ENCODE measurements at regions not wholly inside any gene's neighbourhood (a gene's known extent, or its start where the extent isn't known, plus 50 kb on each side); places are given as distances from the start of the nearest gene placed in this dataset.

DNA sequence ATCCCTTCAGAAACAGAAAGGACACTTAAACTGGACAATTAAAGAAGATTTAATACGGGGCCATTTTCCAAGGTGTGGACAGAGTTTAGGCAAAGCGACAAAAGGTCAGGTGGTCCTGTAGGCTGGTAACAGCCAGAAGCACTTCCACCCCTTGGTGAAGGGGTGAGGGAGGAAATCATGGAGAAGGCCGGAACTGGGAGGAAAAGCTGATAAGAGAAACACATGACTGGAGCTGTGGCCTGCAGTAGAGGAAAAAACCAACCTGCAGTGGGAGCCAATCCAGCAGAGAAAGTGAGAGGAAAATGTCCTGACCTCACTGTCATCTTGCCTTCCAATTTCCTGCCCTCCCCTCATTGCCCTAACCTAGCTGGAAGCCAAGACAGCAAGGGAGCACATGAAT lies 249.8 kb downstream of the LMO4 start:
- no peaks in the 10 kb centered on the region for H3K9me3 ChIP-seq (replicated peaks; ENCODE audit: insufficient read depth, low read length)
- H2AFZ ChIP-seq (ENCODE audit: low read length), result no peak overlapping the region
- H3K79me2 ChIP-seq (ENCODE audit: low read length), result no peaks in the 10 kb centered on the region
- no peaks in the 10 kb centered on the region for H3K36me3 ChIP-seq (replicated peaks; ENCODE audit: insufficient read depth, low read length)
- no peak overlapping the region for H3K4me3 ChIP-seq (ENCODE audit: low read length)
- no peak overlapping the region for H3K27ac ChIP-seq (ENCODE audit: low read length)
- no peaks in the 10 kb centered on the region for H4K20me1 ChIP-seq (ENCODE audit: insufficient read depth, low read length)
- H3K27me3 ChIP-seq (replicated peaks; ENCODE audit: insufficient read depth, low read length), result no peaks in the 10 kb centered on the region
- peaks cover 5% of the 10 kb centered on the region for H3K4me1 ChIP-seq (ENCODE audit: low read length)
- H3K9ac ChIP-seq (ENCODE audit: low read length), result no peak overlapping the region
- no peak overlapping the region for H3K4me2 ChIP-seq (ENCODE audit: low read depth, low read length)
- no peaks in the 10 kb centered on the region for H3F3A ChIP-seq (ENCODE audit: insufficient read depth, low read length)
- H3K9me2 ChIP-seq (replicated peaks; ENCODE audit: insufficient read depth, low read length), result no peaks in the 10 kb centered on the region
- TF ChIP-seq EZH2phosphoT487 (IDR thresholded peaks at IDR 0.05; ENCODE audit: low read length) (no peak), EZH2 (optimal IDR thresholded peaks at IDR 0.05; ENCODE audit: low read depth, low read length) (no peak)
- TF ChIP-seq, protein P1, sequence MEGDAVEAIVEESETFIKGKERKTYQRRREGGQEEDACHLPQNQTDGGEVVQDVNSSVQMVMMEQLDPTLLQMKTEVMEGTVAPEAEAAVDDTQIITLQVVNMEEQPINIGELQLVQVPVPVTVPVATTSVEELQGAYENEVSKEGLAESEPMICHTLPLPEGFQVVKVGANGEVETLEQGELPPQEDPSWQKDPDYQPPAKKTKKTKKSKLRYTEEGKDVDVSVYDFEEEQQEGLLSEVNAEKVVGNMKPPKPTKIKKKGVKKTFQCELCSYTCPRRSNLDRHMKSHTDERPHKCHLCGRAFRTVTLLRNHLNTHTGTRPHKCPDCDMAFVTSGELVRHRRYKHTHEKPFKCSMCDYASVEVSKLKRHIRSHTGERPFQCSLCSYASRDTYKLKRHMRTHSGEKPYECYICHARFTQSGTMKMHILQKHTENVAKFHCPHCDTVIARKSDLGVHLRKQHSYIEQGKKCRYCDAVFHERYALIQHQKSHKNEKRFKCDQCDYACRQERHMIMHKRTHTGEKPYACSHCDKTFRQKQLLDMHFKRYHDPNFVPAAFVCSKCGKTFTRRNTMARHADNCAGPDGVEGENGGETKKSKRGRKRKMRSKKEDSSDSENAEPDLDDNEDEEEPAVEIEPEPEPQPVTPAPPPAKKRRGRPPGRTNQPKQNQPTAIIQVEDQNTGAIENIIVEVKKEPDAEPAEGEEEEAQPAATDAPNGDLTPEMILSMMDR (IDR thresholded peaks at IDR 0.05; ENCODE audit: low read length), result no peak
- DNase-seq, result no peak

DNA sequence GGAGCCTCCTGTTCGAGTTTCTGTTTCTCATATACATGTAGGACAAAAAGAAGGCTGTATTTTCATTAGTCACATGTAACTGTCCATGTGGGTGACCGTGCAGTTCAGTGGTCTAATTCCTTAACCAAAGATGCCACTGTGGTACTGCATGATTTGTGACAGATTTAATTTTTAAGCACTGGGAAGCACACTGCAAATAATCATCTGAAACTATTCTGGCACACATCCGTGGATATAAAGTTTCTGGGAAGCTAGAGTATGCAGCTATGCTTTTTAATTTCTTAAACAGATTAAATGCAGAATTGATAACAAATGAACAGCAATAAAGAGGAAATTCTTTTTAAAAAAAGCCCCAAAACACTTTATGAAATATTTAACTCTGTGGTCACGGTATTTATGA lies 254.8 kb downstream of the LMO4 start:
- Histone ChIP-seq H2AFZ (ENCODE audit: low read length) (no peak overlapping the region), H3K36me3 (replicated peaks; ENCODE audit: insufficient read depth, low read length) (no peaks in the 10 kb centered on the region), H3K9me3 (replicated peaks; ENCODE audit: insufficient read depth, low read length) (no peaks in the 10 kb centered on the region), H3K27ac (ENCODE audit: low read length) (no peak overlapping the region), H3K4me1 (ENCODE audit: low read length) (peaks cover 29% of the 10 kb centered on the region), H3K4me3 (ENCODE audit: low read length) (no peak overlapping the region), H3F3A (ENCODE audit: insufficient read depth, low read length) (peaks cover 20% of the 10 kb centered on the region), H3K9ac (ENCODE audit: low read length) (no peak overlapping the region), H4K20me1 (ENCODE audit: insufficient read depth, low read length) (no peaks in the 10 kb centered on the region), H3K9me2 (replicated peaks; ENCODE audit: insufficient read depth, low read length) (no peaks in the 10 kb centered on the region), H3K79me2 (ENCODE audit: low read length) (no peaks in the 10 kb centered on the region), H3K27me3 (replicated peaks; ENCODE audit: insufficient read depth, low read length) (no peaks in the 10 kb centered on the region), H3K4me2 (ENCODE audit: low read depth, low read length) (peak overlapping the region; percentile 27; the same call in 1 of the 2 replicates)
- DNase-seq, result peak; percentile 19
- TF ChIP-seq EZH2 (optimal IDR thresholded peaks at IDR 0.05; ENCODE audit: low read depth, low read length), result no peak

DNA sequence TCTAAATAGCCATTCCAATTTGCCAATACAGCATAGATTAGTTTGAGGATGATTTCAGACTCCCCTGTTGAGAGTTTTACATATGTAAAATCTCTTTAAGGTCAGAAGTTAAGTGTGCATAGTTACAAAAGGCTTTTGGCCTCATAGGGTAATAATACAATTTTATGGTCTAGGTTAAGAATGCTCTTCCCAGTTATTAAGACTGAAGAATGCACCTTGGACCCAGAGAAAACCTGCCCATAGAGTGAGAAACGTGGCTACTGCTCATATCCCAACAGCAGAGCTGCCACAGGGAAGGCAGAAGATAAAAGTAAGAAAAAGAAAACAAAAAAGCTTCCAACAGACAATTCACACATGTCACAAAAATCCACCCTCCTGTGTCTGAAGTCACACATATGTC lies 255.9 kb downstream of the LMO4 start:
- no peak for DNase-seq
- Histone ChIP-seq H3F3A (ENCODE audit: insufficient read depth, low read length) (peaks cover 24% of the 10 kb centered on the region), H3K4me2 (ENCODE audit: low read depth, low read length) (no peak overlapping the region), H3K9me2 (replicated peaks; ENCODE audit: insufficient read depth, low read length) (no peaks in the 10 kb centered on the region), H3K79me2 (ENCODE audit: low read length) (no peaks in the 10 kb centered on the region), H3K4me3 (ENCODE audit: low read length) (no peak overlapping the region), H3K27me3 (replicated peaks; ENCODE audit: insufficient read depth, low read length) (no peaks in the 10 kb centered on the region), H3K9me3 (replicated peaks; ENCODE audit: insufficient read depth, low read length) (no peaks in the 10 kb centered on the region), H4K20me1 (ENCODE audit: insufficient read depth, low read length) (no peaks in the 10 kb centered on the region), H3K9ac (ENCODE audit: low read length) (no peak overlapping the region), H3K27ac (ENCODE audit: low read length) (no peak overlapping the region), H2AFZ (ENCODE audit: low read length) (no peak overlapping the region), H3K36me3 (replicated peaks; ENCODE audit: insufficient read depth, low read length) (no peaks in the 10 kb centered on the region), H3K4me1 (ENCODE audit: low read length) (peaks cover 40% of the 10 kb centered on the region)
- TF ChIP-seq, protein P1 (IDR thresholded peaks at IDR 0.05; ENCODE audit: low read length), result no peak
- TF ChIP-seq EZH2 (optimal IDR thresholded peaks at IDR 0.05; ENCODE audit: low read depth, low read length), result no peak

DNA sequence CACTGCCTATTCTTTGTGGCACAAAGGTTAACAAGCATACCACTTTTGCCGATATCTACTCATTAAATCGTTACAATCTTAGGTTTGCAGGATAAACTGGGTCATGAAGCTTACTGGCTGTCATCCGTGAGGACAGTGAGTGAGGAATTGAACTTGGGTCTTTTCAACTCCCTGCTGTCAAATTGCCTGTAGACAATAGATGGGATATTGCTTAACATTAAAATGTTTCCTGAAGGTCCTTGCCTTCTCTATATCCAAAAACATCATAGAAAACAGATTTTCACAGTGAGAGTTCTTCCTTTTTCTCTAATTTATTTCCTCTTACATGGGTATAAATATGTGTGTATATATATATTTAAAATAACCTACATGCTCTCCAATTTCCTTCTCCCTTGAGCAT lies 257.8 kb downstream of the LMO4 start:
- Histone ChIP-seq H3K79me2 (ENCODE audit: low read length) (no peaks in the 10 kb centered on the region), H3K4me3 (ENCODE audit: low read length) (no peak overlapping the region), H3K36me3 (replicated peaks; ENCODE audit: insufficient read depth, low read length) (no peaks in the 10 kb centered on the region), H3K4me2 (ENCODE audit: low read depth, low read length) (no peak overlapping the region; the same call in 1 of the 2 replicates), H2AFZ (ENCODE audit: low read length) (no peak overlapping the region), H3K27me3 (replicated peaks; ENCODE audit: insufficient read depth, low read length) (no peaks in the 10 kb centered on the region), H3K9ac (ENCODE audit: low read length) (no peak overlapping the region), H4K20me1 (ENCODE audit: insufficient read depth, low read length) (no peaks in the 10 kb centered on the region), H3K9me3 (replicated peaks; ENCODE audit: insufficient read depth, low read length) (no peaks in the 10 kb centered on the region), H3K4me1 (ENCODE audit: low read length) (peaks cover 53% of the 10 kb centered on the region), H3F3A (ENCODE audit: insufficient read depth, low read length) (peaks cover 24% of the 10 kb centered on the region), H3K9me2 (replicated peaks; ENCODE audit: insufficient read depth, low read length) (no peaks in the 10 kb centered on the region), H3K27ac (ENCODE audit: low read length) (peak overlapping the region; percentile 84; the same call in 1 of the 2 replicates)
- DNase-seq, result no peak
- TF ChIP-seq EZH2phosphoT487 (IDR thresholded peaks at IDR 0.05; ENCODE audit: low read length), result no peak
- TF ChIP-seq, protein P1 (IDR thresholded peaks at IDR 0.05; ENCODE audit: low read length), result no peak
- TF ChIP-seq EZH2 (optimal IDR thresholded peaks at IDR 0.05; ENCODE audit: low read depth, low read length), result no peak
